GM12864 (cell line): ENCODE measurements at regions not wholly inside any gene's neighbourhood (a gene's known extent, or its start where the extent isn't known, plus 50 kb on each side); places are given as distances from the start of the nearest gene placed in this dataset.

Experiments used
- DNase-seq: peaks from one replicate; pipeline ENCODE4 v3.0.0-alpha.2; 2011; ENCODE audit warnings: low read depth
- H3K4me3 ChIP-seq: 2 replicates; pipeline ENCODE4 v1.5.1; 2011; ENCODE audit warnings: mild to moderate bottlenecking, low read depth, low read length, control low read depth
- TF ChIP-seq, protein P1 (sequence below): IDR thresholded peaks from 2 replicates; pipeline ENCODE4 v1.5.1; 2011; ENCODE audit warnings: low read depth, mild to moderate bottlenecking, moderate library complexity, low read length, control low read depth, inconsistent platforms; ENCODE audit errors: missing control alignments

DNA sequence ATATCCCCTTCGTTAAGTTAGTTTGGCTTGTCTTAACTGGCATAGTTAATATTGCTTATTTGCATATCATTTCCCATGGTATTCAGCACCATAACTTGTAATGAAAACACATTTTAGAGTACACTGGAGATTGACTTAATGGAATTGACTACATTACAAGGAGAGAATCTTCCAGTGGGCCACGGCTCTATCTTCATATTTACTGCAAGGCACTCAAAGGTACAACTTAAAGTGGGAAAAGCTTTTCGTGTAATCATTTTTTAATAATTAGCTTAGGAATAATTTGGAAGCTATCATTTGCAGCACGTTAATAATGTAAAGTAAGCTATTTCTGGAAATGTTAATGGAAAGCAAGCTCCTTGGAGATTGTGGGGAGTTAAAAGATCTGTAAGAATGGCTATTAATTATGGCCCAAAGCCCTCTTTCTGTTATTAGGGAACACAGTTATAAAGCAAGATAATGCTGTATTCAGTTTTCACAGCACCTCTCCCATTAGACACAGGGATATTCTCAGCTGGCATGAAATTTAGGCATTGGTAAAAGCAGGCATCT lies 551.5 kb upstream of the RGMA start:
- TF ChIP-seq, protein P1, sequence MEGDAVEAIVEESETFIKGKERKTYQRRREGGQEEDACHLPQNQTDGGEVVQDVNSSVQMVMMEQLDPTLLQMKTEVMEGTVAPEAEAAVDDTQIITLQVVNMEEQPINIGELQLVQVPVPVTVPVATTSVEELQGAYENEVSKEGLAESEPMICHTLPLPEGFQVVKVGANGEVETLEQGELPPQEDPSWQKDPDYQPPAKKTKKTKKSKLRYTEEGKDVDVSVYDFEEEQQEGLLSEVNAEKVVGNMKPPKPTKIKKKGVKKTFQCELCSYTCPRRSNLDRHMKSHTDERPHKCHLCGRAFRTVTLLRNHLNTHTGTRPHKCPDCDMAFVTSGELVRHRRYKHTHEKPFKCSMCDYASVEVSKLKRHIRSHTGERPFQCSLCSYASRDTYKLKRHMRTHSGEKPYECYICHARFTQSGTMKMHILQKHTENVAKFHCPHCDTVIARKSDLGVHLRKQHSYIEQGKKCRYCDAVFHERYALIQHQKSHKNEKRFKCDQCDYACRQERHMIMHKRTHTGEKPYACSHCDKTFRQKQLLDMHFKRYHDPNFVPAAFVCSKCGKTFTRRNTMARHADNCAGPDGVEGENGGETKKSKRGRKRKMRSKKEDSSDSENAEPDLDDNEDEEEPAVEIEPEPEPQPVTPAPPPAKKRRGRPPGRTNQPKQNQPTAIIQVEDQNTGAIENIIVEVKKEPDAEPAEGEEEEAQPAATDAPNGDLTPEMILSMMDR = no peak
- H3K4me3 ChIP-seq = no peak overlapping the region
- DNase-seq = no peak

- DNase-seq = no peak
- no peak overlapping the region for H3K4me3 ChIP-seq
- TF ChIP-seq, protein P1 = no peak
Measured at GRCh38 chr15:93631958-93632618, 543.1 kb upstream of the RGMA start.

DNA sequence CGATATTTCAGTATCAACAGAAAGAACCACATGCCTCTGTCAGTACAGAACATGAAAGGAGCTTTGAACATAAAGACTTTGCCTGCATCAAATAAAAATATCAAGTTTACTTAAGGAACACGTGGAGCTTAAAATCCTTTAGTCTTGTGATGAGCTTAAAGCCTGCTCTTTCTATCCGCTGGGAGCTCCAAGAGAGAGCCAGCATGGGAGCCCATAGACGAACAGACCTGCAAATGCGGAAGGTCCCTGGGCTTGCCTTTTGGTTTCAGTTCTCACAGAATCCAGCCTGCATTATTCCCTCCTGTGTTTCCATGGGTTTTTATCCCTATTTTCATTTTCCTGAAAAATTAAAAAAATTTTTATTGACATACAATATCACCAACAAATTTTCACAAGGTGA lies 530.6 kb upstream of the RGMA start:
- DNase-seq = no peak
- TF ChIP-seq, protein P1 = no peak
- no peak overlapping the region for H3K4me3 ChIP-seq

DNA sequence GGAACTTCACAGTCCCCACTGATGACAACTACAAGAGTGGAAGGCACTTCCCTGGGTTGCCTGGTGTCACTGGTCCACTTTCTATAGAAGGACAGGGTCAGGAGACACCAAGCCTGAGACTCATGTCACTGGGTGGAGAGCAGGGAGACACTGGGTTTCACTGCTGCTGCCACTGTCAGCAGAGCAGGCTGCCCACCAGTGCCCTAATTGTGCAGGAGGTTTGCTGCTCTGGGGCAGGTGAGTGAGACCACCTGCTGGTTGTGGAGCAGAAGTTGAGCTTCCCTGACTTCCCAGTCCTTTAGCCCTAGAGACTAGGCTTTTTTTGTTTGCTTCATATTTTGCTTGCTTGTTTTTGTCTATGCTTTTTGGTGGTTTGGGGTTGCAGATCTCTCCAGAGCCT lies 528.4 kb upstream of the RGMA start:
- no peak for DNase-seq
- H3K4me3 ChIP-seq = no peak overlapping the region
- TF ChIP-seq, protein P1 = peak; percentile 13

DNA sequence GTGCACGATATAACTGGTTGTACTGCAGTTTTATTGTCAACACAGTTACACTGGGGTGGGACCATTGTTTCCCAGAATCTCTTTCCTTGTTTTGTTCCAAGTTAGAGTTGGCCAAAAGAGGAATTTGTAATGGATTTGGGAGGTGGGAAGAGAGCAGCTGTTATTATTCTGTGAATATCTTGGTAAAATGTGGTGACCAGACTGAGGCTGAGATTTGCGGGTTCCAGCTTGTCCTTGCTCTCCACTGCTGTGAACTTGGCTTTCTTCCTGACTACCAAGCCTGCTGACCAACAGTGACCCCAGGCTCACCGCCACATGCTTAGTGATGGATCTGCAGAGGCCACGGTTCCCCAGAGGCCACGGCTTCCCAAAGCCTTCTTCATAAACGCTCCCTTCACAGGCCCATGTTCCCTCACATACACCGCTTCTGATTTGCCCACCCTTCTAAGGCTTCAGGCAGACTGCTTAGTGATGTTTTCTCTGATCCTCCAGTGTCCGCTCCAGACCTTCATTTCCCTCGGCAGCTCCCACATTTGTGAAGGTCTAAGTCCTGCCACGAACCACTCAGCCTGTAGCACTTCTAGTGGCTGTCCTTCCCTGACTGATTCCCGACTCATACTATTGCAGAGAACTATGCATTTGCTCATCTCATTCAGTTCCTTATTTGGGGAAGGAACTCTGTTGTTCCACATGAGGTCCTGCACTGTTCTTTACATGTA lies 525.5 kb upstream of the RGMA start:
- no peak overlapping the region for H3K4me3 ChIP-seq
- DNase-seq = no peak
- TF ChIP-seq, protein P1 = no peak

DNA sequence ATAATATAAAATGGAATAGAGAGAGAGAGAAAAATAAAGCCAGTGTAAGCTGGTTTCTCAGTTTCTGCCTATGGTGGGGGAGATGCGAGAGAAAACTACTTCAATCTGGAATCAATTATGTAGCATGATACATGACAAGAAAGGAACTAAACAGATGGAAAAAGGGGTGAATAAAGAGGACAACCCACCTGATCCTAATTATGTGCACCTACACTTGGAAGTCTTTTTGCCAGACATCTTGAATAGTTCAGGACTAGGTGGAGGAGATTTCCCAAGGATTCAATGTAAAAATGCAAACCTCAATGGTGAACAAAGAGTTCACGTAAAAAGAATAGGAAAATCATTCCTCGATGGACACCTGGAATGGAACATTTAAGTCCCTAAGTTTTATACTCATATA lies 524.4 kb upstream of the RGMA start:
- TF ChIP-seq, protein P1 = no peak
- no peak for DNase-seq
- no peak overlapping the region for H3K4me3 ChIP-seq

- TF ChIP-seq, protein P1 = no peak
- no peak overlapping the region for H3K4me3 ChIP-seq
- no peak for DNase-seq
Measured at GRCh38 chr15:93612953-93613352, 523.9 kb upstream of the RGMA start.
